SU-DHL-6 (cell line): ENCODE measurements at regions not wholly inside any gene's neighbourhood (a gene's known extent, or its start where the extent isn't known, plus 50 kb on each side); places are given as distances from the start of the nearest gene placed in this dataset.

Source experiments
- EZH2phosphoT487 ChIP-seq: fragments of 200-600 bp; sonication (generic), shearing (Covaris generic); conservative IDR thresholded peaks from 2 replicates; pipeline ENCODE4 v1.6.1; 2018; ENCODE audit warnings: mild to moderate bottlenecking, antibody characterized with exemption, low read length, moderate library complexity, mixed read lengths
- TF ChIP-seq, protein P1 (sequence below): fragments of 200-600 bp; sonication (generic); IDR thresholded peaks from one replicate; pipeline ENCODE4 v1.5.1; 2017; ENCODE audit warnings: antibody characterized with exemption, mild to moderate bottlenecking, low read length, moderate library complexity; ENCODE audit not compliant: insufficient read depth, poor library complexity, severe bottlenecking

DNA sequence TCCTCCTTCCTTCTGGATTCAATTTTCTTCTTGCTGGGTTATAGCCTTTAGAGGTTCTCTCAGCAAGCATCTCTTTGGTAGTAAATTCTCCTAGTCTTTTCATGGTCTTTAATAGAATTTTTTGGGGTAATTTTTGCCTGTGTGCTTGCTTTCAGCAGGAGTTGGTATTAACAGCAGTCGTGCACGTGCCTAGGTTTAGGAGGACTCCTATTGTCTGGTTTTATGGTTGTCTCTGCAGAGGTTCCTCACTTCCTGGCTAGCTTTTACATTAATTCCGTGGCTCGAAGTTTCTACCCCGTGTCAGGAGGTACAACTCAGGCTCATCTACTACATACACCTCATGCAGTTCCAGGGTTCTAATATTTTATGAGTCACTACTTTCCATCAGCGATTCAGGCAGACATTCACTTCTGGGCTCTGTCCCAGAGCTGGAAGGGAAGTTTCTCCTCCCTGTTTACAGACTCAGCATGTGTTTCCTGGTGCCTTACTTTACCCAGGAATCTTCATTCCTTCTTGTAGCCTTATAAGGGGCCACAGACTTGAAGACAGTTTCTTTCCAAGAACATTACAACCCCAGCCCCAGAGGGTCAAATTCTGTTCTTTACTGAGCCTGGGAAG, 643.6 kb downstream of the HS3ST4 start:
- TF ChIP-seq, protein P1, sequence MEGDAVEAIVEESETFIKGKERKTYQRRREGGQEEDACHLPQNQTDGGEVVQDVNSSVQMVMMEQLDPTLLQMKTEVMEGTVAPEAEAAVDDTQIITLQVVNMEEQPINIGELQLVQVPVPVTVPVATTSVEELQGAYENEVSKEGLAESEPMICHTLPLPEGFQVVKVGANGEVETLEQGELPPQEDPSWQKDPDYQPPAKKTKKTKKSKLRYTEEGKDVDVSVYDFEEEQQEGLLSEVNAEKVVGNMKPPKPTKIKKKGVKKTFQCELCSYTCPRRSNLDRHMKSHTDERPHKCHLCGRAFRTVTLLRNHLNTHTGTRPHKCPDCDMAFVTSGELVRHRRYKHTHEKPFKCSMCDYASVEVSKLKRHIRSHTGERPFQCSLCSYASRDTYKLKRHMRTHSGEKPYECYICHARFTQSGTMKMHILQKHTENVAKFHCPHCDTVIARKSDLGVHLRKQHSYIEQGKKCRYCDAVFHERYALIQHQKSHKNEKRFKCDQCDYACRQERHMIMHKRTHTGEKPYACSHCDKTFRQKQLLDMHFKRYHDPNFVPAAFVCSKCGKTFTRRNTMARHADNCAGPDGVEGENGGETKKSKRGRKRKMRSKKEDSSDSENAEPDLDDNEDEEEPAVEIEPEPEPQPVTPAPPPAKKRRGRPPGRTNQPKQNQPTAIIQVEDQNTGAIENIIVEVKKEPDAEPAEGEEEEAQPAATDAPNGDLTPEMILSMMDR = no peak
- no peak for TF ChIP-seq EZH2phosphoT487
